ENCODE measurements at regions not wholly inside any gene's neighbourhood (a gene's known extent, or its start where the extent isn't known, plus 50 kb on each side); places are given as distances from the start of the nearest gene placed in this dataset.

DNA sequence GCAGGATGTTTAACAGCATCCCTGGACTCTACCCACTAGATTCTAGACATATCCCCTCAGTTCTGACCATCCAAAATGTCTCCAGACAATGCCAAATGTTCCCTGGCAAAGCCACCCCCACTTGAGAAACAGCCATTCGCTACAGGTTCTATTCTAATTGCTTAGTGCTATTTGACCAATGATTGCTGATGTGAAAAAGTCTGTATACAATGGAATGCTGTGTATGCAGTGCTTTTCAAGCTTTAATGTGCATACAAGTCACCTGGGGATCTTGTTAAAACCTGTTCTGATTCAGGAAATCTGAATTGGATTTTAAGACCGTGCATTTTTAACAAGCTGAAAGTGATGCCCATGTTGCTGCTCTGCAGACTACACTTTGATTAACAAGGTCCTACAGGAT, 331.8 kb upstream of the KLF12 start:
- no peak overlapping the region for H3K27ac ChIP-seq
- no peak overlapping the region for H3K4me3 ChIP-seq
- H3K27me3 ChIP-seq = no peaks in the 10 kb centered on the region
- no peaks in the 10 kb centered on the region for H3K4me1 ChIP-seq
- 84 to 100% methylated on average over 2 of the region's 2 CpGs for WGBS, 2 donors (ENCODE audit: low coverage in 1 of 2)
- no peak for DNase-seq
- intact Hi-C loops (cut with DNase I; ENCODE audit: low total_unique reads) (no loop called here), in situ Hi-C loops (cut with MboI; ENCODE audit: low pct_ligation_motif_present in 1 of 4, low pct_unique_long_range_greater_than_20kb in 1 of 4, low sequenced_read_pairs in 3 of 4) (no loop called here)
- H3K36me3 ChIP-seq = no peaks in the 10 kb centered on the region
- TF ChIP-seq, protein P1, sequence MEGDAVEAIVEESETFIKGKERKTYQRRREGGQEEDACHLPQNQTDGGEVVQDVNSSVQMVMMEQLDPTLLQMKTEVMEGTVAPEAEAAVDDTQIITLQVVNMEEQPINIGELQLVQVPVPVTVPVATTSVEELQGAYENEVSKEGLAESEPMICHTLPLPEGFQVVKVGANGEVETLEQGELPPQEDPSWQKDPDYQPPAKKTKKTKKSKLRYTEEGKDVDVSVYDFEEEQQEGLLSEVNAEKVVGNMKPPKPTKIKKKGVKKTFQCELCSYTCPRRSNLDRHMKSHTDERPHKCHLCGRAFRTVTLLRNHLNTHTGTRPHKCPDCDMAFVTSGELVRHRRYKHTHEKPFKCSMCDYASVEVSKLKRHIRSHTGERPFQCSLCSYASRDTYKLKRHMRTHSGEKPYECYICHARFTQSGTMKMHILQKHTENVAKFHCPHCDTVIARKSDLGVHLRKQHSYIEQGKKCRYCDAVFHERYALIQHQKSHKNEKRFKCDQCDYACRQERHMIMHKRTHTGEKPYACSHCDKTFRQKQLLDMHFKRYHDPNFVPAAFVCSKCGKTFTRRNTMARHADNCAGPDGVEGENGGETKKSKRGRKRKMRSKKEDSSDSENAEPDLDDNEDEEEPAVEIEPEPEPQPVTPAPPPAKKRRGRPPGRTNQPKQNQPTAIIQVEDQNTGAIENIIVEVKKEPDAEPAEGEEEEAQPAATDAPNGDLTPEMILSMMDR (IDR thresholded peaks at IDR 0.05) = no peak
- TF ChIP-seq POLR2A (IDR thresholded peaks at IDR 0.05) (no peak), POLR2AphosphoS5 (IDR thresholded peaks at IDR 0.05) (no peak), EP300 (IDR thresholded peaks at IDR 0.05; ENCODE audit: low read depth) (no peak)
- no peaks in the 10 kb centered on the region for H3K9me3 ChIP-seq

DNA sequence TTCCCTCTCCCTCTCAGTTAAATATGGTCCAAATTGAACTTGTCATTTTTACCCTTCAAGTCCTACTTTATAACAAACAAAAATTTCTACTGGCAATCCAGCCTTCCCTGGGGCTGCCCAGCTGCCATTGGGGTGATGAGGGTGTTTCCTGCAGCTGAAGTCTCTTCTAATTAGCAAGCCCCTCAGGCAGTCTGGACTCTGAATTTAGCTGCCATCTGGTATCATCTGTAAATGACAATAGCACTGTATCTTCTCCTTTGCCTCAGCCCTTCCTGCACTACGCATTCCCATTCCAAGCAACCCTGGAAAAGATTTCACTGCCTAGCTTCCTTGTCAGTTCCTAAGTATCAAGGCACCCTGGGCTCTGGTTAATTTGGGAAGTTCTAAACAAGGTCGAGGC, 331.1 kb upstream of the KLF12 start:
- intact Hi-C loops (cut with DNase I; ENCODE audit: low total_unique reads) = no loop called here
- no peaks in the 10 kb centered on the region for H3K4me1 ChIP-seq
- no peak overlapping the region for H3K27ac ChIP-seq
- no peak for DNase-seq
- H3K4me3 ChIP-seq = no peak overlapping the region
- H3K27me3 ChIP-seq = no peaks in the 10 kb centered on the region
- no peaks in the 10 kb centered on the region for H3K36me3 ChIP-seq
- WGBS, 2 donors (ENCODE audit: low coverage in 1 of 2) = 17 to 55% methylated on average over 1 to 2 of the region's 2 CpGs
- H3K9me3 ChIP-seq = no peaks in the 10 kb centered on the region
- TF ChIP-seq, protein P1 (IDR thresholded peaks at IDR 0.05) = no peak
- TF ChIP-seq EP300 (IDR thresholded peaks at IDR 0.05; ENCODE audit: low read depth) = no peak
- TF ChIP-seq POLR2AphosphoS5 (IDR thresholded peaks at IDR 0.05) = no peak
- TF ChIP-seq POLR2A (IDR thresholded peaks at IDR 0.05) = no peak
- in situ Hi-C loops (cut with MboI; ENCODE audit: low pct_ligation_motif_present in 1 of 4, low pct_unique_long_range_greater_than_20kb in 1 of 4, low sequenced_read_pairs in 3 of 4) = no loop called here

DNA sequence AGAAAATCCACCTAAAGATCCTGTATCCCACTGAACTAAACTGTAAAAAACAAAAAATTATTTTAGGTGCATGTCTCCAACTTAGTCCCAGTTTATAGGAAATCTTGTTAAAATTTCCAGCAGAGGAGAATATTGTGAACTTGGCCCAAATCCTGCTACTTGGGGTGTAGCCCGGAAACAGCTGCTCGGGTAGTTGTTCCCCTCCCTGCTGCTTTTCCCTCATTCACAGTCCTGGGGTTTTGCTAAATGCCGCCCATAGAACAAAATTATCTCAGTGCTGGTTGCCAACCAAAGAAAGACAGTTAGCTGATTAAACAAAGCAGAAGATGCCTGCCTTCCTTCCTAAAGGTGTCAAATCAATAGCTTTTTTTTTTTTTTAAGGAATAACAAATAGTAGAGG, 330.5 kb upstream of the KLF12 start:
- no peak for DNase-seq
- Histone ChIP-seq H3K27ac (no peak overlapping the region), H3K36me3 (no peaks in the 10 kb centered on the region), H3K9me3 (no peaks in the 10 kb centered on the region), H3K4me3 (no peak overlapping the region), H3K4me1 (no peaks in the 10 kb centered on the region), H3K27me3 (no peaks in the 10 kb centered on the region)
- TF ChIP-seq, protein P1 (IDR thresholded peaks at IDR 0.05) = no peak
- TF ChIP-seq EP300 (IDR thresholded peaks at IDR 0.05; ENCODE audit: low read depth) = no peak
- no peak for TF ChIP-seq POLR2AphosphoS5 (IDR thresholded peaks at IDR 0.05)
- TF ChIP-seq POLR2A (IDR thresholded peaks at IDR 0.05) = no peak
- intact Hi-C loops (cut with DNase I; ENCODE audit: low total_unique reads) = no loop called here
- 49 to 51% methylated on average over 2 to 3 of the region's 3 CpGs for WGBS, 2 donors (ENCODE audit: low coverage in 1 of 2)
- in situ Hi-C loops (cut with MboI; ENCODE audit: low pct_ligation_motif_present in 1 of 4, low pct_unique_long_range_greater_than_20kb in 1 of 4, low sequenced_read_pairs in 3 of 4) = no loop called here

DNA sequence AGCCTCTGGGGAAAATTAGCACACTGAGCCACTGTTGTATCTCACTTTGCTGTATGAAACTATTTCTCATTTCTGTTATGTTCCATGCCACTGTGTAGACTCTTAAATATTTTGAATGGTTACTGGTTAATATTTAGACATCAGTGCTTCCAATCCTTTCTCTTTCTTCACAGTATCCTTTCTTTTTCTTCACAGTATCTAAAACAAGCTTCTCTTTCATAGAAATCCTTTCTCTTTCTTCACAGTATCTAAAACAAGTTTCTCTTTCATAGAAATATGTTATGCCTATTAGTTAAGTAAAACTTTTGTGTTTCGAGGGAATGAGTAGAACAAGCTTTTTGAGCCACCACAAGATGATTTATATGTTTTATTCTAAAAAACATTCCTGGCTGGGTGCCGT, 326.8 kb upstream of the KLF12 start:
- TF ChIP-seq, protein P1 (IDR thresholded peaks at IDR 0.05) = no peak
- no peak for TF ChIP-seq POLR2AphosphoS5 (IDR thresholded peaks at IDR 0.05)
- no peak for TF ChIP-seq POLR2A (IDR thresholded peaks at IDR 0.05)
- no peak for TF ChIP-seq EP300 (IDR thresholded peaks at IDR 0.05; ENCODE audit: low read depth)
- in situ Hi-C loops (cut with MboI; ENCODE audit: low pct_ligation_motif_present in 1 of 4, low pct_unique_long_range_greater_than_20kb in 1 of 4, low sequenced_read_pairs in 3 of 4) = no loop called here
- 77 to 100% methylated on average over 1 to 2 of the region's 2 CpGs for WGBS, 2 donors (ENCODE audit: low coverage in 1 of 2)

More for the DNA sequence above, 326.8 kb upstream of the KLF12 start:
- no peaks in the 10 kb centered on the region for H3K27me3 ChIP-seq
- intact Hi-C loops (cut with DNase I; ENCODE audit: low total_unique reads) = no loop called here
- no peak overlapping the region for H3K4me3 ChIP-seq
- DNase-seq = no peak
- H3K36me3 ChIP-seq = no peaks in the 10 kb centered on the region
- no peaks in the 10 kb centered on the region for H3K4me1 ChIP-seq
- H3K27ac ChIP-seq = no peak overlapping the region
- no peaks in the 10 kb centered on the region for H3K9me3 ChIP-seq
